SH-SY5Y (cell line): ENCODE measurements at regions not wholly inside any gene's neighbourhood (a gene's known extent, or its start where the extent isn't known, plus 50 kb on each side); places are given as distances from the start of the nearest gene placed in this dataset.

ENCODE experiments used
- GATA2 ChIP-seq: IDR thresholded peaks from 2 replicates; pipeline ENCODE4 v1.6.1; 2011; ENCODE audit warnings: mild to moderate bottlenecking, low read depth, low read length
- GATA3 ChIP-seq: IDR thresholded peaks from 2 replicates; pipeline ENCODE4 v1.6.1; 2011; ENCODE audit warnings: low read depth, mild to moderate bottlenecking, low read length, moderate library complexity

DNA sequence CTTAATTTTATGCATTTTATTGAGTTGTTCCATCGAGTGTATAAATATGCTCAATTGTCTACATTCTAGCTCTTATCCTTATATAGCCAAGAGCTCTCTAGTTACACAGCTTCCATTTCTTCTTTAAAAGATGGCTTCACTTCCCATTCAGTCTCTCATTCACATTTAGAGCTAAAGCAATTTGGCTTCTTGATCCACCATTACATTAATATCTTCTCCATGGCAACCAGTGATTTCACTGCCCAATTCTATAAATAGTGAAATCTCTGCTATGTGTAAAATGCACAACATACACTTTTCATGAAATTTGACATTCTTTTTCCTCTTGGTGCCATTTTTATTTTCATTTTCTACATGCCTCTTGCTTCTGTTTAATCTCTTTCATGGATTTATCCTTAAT lies 696.9 kb upstream of the ATXN8OS start:
- no peak for TF ChIP-seq GATA2
- TF ChIP-seq GATA3, result no peak

DNA sequence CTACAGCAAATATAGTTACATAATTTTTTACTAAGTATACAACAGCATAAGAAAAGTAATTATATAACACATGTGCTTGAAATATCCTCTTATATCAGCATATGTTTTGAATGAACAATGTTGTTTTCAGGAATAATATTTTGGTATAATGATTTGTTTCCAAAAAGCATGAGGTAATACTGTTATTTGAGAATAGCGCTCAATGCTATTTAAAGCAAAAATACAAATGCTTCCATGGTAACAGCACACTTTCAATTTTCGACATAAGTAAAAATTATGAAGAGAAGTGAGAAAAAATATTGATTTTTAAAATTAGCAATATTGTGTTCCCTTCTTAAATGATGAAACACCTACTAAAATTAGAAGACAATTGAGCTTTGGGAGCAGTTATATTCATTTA lies 715.9 kb upstream of the ATXN8OS start:
- TF ChIP-seq GATA3, result no peak
- TF ChIP-seq GATA2, result no peak

DNA sequence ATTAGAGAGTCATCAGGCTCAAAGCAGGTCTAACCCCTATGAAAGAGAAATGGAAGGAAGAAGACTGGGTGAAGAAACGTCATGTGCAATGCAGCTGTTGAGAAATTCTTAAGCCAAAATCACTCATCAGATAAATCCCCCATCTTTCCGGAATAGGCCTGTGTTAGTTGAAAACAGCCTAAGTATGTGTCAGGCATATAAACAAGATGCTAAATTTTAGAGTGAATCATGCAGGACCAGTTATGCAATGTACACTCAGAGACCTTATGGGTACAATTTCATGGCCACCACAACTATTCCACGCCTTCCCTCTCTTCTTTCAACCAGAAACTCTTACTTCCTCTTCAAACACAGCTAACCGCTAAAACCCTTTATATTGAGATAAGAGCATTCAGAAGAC lies 717.7 kb upstream of the ATXN8OS start:
- TF ChIP-seq GATA3, result no peak
- TF ChIP-seq GATA2, result no peak

DNA sequence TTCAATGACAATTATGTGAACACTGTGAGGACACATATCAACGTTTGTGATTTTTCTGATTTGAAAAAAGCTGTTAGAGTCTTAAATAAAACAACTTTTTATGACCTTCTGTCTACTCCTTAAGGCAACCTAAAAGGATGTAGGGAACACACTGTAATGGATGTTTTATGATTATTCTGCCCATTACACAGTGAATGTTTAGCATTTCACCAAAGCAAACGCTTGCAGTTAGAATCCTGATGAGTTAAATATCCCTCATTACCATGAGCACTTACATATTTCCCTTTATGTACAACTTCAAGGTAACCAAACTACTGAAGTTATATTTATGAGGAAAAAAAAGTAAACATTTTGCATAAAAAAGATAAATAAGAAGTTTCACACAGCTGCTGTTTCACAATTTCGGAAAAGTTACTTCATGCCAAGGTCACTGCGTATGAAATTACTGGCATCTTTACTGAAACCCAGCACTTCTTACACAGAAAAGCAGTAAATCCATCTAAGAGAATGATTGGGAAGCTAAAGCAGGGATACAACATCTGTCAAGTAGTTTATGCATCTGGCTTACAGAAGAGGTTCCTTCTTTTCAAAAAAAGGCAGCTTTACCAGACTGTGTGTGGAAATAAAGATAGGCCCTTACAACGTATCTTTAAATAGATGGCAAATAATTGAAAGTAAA lies 733.7 kb upstream of the ATXN8OS start:
- no peak for TF ChIP-seq GATA2
- TF ChIP-seq GATA3, result no peak

DNA sequence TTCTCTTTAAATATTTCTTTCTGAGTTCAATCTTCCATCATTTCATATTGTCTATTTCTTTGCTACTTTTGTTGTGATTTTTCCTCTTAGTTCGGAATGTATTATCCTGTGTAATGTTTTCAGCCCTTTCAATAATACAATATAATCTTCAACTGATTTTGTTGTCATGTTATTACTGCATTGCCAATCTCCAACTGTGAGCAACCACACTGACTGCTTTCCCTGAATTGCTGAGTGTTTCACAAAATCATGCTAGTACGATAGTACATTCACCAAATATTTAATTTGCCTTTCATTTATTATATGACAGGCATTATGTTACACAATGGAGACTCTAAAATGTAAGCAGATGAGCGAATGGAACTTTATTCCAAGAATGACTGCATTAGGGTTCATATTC lies 744.3 kb upstream of the ATXN8OS start:
- TF ChIP-seq GATA2 (no peak), GATA3 (no peak)

DNA sequence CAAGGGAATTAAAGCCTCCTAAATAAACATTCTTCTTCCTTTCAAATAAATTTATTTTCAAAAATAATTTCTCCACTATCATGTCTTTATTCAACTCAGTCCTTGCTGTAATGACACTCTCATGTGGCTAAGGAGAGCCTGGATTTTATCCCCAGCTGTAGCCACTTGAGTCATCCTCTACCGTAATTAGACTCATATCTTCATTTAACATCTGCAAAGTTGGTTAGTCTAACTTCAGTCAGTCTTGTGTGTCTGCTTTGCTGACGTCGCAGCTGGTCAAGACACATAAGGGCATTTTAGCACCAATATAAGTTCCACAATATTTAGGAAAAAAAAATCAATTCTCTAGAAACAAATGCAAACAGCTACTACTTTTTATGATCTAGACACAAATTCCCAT lies 776.4 kb upstream of the ATXN8OS start:
- TF ChIP-seq GATA2 (no peak), GATA3 (no peak)

DNA sequence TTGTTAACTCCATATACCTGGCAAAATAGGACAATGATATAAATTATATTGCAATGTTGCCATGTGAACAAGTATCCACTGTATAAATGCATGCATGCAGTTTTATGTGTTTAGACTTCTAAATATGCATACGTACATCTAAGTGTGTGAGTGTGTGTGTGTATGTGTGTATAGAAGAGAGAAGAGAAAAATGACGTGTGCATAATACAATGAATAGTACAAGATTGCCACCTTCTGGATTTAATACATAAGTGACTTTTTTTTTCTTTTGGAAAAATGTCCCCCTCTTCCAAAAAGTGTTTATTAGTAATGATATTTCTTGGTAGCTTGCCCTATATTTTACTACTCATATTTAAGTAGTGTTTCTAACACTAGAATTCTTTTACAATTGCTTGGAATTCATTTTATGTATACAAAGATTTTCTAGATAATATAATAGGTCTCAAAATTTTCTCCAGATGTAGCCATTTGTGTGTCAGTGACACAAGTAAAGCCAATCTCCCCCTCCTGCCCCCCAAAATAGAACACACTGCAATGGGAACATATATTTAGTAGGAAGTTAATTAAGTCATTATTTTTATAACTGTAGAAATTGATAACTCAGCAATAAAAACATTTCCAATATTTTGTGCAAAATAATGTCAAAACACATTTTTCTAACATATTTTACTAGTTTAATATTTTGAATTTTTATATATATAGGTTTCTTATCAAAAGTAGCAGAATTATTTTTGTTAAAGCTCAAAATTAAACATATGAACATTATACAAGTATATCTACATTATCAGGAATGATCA lies 783.3 kb upstream of the ATXN8OS start:
- no peak for TF ChIP-seq GATA2
- no peak for TF ChIP-seq GATA3

DNA sequence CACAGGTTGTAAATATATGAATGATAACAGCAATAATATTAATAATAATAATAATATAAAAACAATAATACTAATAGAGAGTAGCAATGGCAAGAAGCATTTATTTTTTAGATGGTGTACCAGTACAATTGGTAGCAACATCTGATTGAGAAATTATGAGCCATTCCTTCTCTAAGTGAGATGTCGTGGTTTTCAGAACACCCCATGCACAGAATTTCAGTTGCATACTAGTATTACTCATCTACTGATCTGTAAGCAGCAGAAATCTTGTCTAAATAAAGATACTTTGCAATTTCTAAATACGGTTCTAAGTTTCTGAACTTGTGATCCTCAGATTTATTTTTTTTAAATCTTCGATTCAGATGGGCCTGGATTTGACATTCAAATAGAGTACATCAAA lies 788.0 kb upstream of the ATXN8OS start:
- no peak for TF ChIP-seq GATA3
- TF ChIP-seq GATA2, result no peak

DNA sequence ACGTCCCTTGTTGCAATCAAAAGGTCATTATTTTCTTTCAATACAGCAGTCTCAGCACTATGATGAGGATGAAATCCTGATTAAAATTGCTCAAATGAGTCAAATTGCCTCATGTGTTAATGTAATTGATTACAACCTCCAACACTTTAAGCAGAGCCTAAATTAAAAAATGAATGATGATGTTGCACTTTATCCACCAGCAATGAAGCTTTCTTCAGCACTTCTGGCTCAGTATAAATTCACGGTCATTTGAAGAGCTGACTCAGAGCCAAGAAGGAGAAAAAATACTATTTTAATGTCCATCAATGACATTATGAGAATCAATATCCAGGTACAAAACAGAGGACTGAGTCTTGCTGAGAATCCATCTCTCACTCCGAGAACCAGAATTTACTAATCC lies 792.6 kb upstream of the ATXN8OS start:
- TF ChIP-seq GATA3 (no peak), GATA2 (no peak)

DNA sequence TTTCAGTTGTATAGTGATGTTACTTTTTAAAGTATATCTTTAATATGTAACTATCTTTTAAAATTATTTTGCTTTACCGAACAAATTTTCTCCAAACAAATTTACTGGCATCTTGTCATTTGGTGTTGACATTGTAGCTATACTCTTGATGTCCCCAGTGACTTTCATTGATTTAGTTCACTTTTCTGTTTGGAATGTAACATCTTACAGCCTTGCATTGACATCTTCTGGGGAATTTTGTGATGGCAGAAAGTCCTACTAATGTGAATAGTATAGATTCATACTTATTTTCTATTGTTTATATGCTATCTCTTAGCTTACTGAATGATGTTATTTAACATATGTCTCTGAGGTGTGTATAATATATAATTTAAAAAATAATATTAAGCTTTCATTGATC lies 800.9 kb upstream of the ATXN8OS start:
- TF ChIP-seq GATA3 (no peak), GATA2 (no peak)

DNA sequence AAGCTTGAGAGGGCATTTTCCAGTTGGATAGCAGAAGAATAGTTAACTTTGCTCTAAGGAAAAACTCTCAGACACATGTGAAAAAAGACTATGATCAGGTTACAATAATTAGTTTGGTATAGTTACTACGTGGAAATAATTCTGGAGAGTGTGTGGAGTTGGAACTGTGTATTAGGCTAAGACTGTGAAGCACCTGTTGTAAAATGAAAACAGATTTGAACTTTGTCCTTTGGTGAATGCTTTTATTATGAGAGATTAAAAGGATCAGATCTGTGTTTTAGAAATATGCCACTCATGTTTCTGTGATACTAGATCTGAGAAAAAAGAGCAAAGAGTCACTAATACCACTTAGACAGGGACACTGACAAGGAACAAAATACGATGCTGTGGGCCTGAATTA lies 807.5 kb upstream of the ATXN8OS start:
- no peak for TF ChIP-seq GATA2
- no peak for TF ChIP-seq GATA3

DNA sequence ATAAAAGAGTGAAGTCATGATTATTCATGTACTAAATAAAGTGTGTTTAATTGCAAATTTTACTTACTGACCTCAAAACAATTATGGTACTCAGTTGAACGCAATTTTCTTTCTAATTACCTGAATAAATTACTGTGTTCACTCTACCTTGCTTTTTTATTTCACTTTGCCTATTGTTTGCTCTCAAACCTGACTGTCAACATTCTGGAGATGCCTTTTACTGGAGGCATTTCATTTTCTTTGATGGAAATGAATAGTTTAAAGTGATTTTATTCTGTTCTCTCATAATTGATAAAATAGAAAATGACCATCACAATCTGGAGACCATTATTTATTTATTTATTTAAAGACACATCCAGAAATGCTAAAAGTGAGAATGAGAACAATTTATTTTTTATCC lies 811.5 kb upstream of the ATXN8OS start:
- TF ChIP-seq GATA2, result no peak
- no peak for TF ChIP-seq GATA3

DNA sequence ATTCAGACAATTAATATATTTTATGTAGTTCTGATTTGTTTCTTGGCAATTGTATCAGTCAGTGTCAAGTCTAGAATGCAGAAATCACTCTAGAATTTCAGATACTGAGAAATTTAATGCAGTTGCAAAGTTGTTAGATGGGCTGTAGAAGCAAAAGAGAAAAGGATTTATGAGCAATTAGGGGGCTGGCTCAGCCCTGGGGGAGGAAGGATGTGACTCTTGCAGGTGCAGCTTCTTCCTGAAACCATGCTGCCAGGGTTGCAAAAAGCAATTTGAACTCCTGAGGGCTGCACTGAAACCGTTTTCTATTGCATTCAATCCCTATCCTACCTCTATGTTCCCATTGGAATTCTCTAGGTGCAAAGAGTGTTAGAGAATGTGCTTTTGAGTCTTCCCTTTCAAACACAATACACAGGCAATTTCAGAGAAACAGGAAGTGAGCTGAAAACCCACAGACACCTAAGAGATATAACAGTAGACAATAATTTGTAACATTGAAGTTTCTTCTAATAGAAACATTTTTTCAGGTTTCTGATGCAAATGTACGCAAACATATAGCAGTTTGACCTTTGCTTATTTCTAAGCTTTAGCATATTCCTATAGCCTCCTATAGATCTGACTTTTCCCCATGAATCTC lies 814.7 kb upstream of the ATXN8OS start:
- no peak for TF ChIP-seq GATA3
- no peak for TF ChIP-seq GATA2

DNA sequence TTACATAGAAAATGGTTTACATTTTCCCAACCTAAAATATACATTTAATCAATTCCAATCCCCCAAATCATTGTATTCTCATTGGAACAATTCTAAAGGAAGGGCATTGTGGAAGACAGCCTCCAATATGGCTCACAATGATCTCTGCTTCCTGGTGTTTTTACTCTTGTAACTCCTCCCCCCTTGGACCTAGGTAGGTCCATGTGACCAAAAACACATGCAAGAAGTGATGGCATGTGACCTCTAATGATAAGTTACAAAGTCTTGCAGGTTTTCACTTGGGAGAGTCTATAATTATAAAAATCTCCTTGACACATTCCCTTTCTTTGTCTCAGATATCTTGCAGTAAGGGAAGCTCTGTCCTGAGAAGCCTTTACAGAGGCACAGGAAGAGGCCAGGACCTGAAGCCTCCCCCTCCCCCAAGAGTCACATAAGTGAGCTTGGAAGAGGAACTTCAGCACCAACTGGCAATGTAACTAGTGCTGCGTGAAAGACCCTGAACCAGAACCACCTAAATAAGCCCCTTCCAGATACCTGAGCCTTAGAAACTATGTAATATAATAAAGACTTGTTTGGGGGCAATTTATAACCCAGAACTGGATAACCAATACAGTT lies 816.2 kb upstream of the ATXN8OS start:
- TF ChIP-seq GATA3 (no peak), GATA2 (no peak)
